GM23338 (cell line): ENCODE measurements at regions not wholly inside any gene's neighbourhood (a gene's known extent, or its start where the extent isn't known, plus 50 kb on each side); places are given as distances from the start of the nearest gene placed in this dataset.

Experiments
- CREB1 ChIP-seq: fragments of 250-450 bp; sonication (Bioruptor Pico); IDR thresholded peaks from 2 replicates; pipeline ENCODE4 v1.5.0; 2020; ENCODE audit warnings: low read depth, mild to moderate bottlenecking, moderate library complexity
- CTCF ChIP-seq, 2 experiments: fragments of 200-600 bp in 1 of 2; sonication (generic) in 1 of 2; conservative IDR thresholded peaks; 2 replicates each; pipeline versions ENCODE4 v1.5.1 to v1.6.1; 2016 to 2017; ENCODE audit warnings: antibody characterized with exemption in 2 of 2, low read depth in 2 of 2, mild to moderate bottlenecking in 2 of 2, moderate library complexity in 1 of 2
- ETS1 ChIP-seq: IDR thresholded peaks from 2 replicates; pipeline ENCODE4 v1.6.1; 2016; ENCODE audit warnings: antibody characterized with exemption
- EZH2 ChIP-seq: fragments of 200-600 bp; sonication (generic); IDR thresholded peaks from one replicate; pipeline ENCODE4 v1.8.0; 2017; ENCODE audit warnings: antibody characterized with exemption, mild to moderate bottlenecking, low read depth; ENCODE audit not compliant: unreplicated experiment
- EZH2phosphoT487 ChIP-seq: fragments of 200-600 bp; sonication (generic); IDR thresholded peaks from one replicate; pipeline ENCODE4 v1.8.1; 2018; ENCODE audit warnings: antibody characterized with exemption; ENCODE audit not compliant: unreplicated experiment
- POLR2AphosphoS5 ChIP-seq: IDR thresholded peaks from 2 replicates; pipeline ENCODE4 v1.6.1; 2016; ENCODE audit warnings: antibody characterized with exemption, low read depth
- REST ChIP-seq: IDR thresholded peaks from one replicate; pipeline ENCODE4 v1.6.1; 2018; ENCODE audit warnings: antibody characterized with exemption; ENCODE audit not compliant: unreplicated experiment
- ZNF331 ChIP-seq: fragments of 250-450 bp; sonication (Bioruptor Pico); IDR thresholded peaks from 2 replicates; pipeline ENCODE4 v1.5.0; 2020; ENCODE audit warnings: low read depth, mild to moderate bottlenecking, moderate library complexity

GRCh38 chr13:60981407-60981806, 434.2 kb downstream of the PCDH20 start:
- no peak for TF ChIP-seq REST
- no peak for TF ChIP-seq CTCF (conservative IDR thresholded peaks at IDR 0.05; ENCODE audit: low read depth in 2 of 2)
- no peak for TF ChIP-seq POLR2AphosphoS5
- TF ChIP-seq EZH2, result no peak
- no peak for TF ChIP-seq CREB1 (CRISPR knock-in tag)
- TF ChIP-seq EZH2phosphoT487, result no peak
- TF ChIP-seq ETS1, result no peak
- TF ChIP-seq ZNF331 (CRISPR knock-in tag), result no peak
